Cardiac fibroblast (primary cell): ENCODE measurements at regions not wholly inside any gene's neighbourhood (a gene's known extent, or its start where the extent isn't known, plus 50 kb on each side); places are given as distances from the start of the nearest gene placed in this dataset.
A peak's percentile ranks its signal among the peaks of the same experiment; 100 is the strongest.

ENCODE experiments used
- DNase-seq, 2 donors: peaks; one replicate each; pipeline versions ENCODE4 v3.0.0 to v3.0.0-alpha.2; 2010; ENCODE audit warnings: low read depth in 2 of 2
- H3K4me3 ChIP-seq, 2 donors: replicated peaks in 1 of 2; 1 replicate in 1 of 2; 2 replicates in 1 of 2; pipeline ENCODE4 v1.5.1; 2011; ENCODE audit warnings: low read depth in 2 of 2, low read length in 2 of 2, mild to moderate bottlenecking in 2 of 2, moderate library complexity in 1 of 2
- TF ChIP-seq, protein P1 (sequence below): IDR thresholded peaks from one replicate; pipeline ENCODE4 v1.5.1; 2011; ENCODE audit warnings: low read depth, mild to moderate bottlenecking, low read length, inconsistent platforms

DNA sequence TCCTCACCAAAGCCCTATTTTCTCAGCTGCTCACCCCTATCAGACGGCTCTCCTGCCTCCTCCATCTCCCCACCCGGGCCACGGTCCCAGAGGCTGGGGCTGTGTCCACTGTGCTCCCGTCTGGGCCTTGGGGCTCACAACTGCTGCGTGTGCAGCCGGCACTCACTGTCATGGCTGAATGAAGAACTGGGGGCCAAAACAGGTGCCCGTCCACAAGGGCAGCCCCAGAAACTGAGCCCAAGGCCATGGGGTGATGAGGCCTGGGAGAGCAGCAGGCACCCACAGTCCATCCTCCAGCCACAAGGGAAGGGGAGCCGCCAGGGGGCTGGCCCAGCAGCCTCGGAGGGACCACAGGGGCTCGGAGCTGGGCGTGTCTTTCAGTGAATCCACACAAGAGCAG is 159.5 kb downstream of the DLL1 start:
- TF ChIP-seq, protein P1, sequence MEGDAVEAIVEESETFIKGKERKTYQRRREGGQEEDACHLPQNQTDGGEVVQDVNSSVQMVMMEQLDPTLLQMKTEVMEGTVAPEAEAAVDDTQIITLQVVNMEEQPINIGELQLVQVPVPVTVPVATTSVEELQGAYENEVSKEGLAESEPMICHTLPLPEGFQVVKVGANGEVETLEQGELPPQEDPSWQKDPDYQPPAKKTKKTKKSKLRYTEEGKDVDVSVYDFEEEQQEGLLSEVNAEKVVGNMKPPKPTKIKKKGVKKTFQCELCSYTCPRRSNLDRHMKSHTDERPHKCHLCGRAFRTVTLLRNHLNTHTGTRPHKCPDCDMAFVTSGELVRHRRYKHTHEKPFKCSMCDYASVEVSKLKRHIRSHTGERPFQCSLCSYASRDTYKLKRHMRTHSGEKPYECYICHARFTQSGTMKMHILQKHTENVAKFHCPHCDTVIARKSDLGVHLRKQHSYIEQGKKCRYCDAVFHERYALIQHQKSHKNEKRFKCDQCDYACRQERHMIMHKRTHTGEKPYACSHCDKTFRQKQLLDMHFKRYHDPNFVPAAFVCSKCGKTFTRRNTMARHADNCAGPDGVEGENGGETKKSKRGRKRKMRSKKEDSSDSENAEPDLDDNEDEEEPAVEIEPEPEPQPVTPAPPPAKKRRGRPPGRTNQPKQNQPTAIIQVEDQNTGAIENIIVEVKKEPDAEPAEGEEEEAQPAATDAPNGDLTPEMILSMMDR = no peak
- DNase-seq = no peak
- no peak overlapping the region for H3K4me3 ChIP-seq

DNA sequence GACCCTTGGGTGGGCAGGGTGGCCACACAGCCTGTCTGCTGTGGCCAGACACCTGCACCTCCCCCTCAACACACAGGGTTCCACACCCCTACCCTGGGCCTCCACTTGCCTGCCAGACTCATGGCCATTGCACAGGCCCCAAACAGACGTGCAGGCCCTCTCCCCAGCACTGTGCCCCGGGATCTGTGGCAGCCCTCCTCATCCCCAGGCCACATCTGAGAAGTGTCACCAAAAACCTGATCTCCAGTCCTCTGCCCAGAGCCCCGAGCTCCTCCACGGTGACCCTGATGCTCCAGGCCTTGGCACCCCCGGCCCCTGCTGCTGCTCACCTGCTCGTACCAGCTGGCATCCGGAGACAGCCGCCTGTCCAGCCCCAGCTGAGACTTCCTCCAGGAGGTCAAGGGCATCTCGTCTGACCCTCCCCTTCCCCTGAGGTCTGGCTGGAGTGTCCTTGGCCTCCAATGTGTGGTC is 160.1 kb downstream of the DLL1 start:
- no peak for DNase-seq
- no peak overlapping the region for H3K4me3 ChIP-seq
- TF ChIP-seq, protein P1 = no peak

DNA sequence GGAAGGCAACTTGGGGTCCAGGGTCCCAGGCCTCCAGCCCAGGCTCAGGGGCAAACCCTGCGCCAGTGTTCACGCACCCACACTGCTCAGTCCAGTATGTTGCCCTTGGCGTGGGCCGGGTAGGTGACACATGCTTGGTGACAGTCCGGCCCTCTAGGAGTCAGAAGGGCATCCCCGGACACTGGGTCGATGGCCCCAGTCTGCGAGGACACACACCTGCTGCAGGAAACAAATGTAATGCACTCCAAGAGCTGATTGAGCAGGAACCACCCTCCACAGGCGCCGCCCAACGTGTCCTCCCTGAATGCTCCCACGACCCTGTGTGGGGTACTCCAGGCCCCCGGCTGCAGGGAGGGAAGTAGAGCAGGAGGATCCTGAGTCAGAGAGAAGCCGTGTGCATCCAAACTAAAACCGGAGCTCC is 160.7 kb downstream of the DLL1 start:
- DNase-seq = no peak
- no peak overlapping the region for H3K4me3 ChIP-seq
- TF ChIP-seq, protein P1 = no peak

DNA sequence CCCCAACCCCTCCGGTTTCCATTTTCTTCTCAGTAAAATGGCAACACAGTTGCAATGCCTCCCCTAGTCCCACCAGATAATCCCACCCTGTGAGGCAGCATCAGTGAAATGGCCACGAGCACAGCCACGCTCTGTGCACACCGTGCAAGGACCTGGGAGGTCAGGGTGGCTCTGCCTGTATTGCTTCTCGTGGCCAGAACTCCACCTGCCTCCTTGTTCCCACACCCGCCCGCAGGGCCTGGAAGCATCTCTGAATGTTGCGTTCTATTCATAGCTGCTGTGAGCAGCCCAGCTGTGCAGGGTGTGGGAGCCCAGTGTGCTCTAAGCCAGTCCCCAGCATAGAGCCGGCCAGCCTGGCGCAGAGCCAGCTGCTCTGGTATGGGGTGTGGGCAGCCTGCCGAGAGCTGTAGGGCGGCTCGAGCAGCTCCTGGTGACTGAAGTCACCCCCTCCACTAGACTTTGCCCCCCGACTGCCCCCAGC is 161.1 kb downstream of the DLL1 start:
- TF ChIP-seq, protein P1 = no peak
- DNase-seq = peak in 1 of 2 donors; percentile 45

DNA sequence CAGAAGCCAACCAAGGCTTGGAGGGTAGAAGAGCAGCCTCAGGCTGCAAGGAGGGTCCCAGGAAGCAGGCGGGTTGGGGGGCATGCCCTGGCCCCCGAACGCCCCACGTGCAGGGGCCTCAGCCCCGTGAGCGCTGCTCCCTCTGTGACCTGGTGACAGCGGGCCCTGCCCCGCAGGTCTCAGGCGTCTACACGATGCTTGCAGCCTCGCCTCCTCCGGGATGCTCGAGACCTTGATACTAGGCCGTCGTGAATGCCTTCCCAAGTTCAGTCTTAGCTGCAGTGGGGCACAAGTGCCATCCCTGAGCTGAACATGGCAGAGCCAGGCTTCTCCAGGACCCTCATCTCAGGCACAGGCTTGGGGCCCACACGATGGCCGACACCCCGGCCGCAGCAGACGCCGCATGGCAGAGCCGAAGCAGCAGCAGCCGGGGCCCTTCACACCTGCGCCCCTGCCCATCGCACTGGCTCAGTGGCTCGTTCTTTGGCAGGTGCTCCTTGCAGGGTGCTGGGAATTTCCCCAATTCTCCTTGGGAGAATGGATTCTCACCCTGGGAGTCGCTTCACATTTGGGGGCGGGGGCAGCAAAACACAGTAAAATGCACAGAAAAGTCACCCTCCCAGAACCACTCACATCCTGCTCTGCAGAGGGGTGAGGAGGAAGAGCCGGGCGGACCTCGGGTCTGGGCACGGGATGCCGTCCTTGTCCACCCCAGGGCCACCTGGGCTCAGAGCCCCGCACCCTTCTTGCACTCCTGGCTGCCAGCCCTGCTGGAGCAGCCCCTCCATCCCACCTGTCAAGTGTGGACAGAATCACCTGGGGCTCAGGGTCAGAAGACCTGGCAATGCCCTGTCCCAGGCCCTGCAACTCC is 161.8 kb downstream of the DLL1 start:
- no peak for DNase-seq
- no peak overlapping the region for H3K4me3 ChIP-seq
- TF ChIP-seq, protein P1 = no peak

More for the DNA sequence above, 161.1 kb downstream of the DLL1 start:
- H3K4me3 ChIP-seq = no peak overlapping the region

DNA sequence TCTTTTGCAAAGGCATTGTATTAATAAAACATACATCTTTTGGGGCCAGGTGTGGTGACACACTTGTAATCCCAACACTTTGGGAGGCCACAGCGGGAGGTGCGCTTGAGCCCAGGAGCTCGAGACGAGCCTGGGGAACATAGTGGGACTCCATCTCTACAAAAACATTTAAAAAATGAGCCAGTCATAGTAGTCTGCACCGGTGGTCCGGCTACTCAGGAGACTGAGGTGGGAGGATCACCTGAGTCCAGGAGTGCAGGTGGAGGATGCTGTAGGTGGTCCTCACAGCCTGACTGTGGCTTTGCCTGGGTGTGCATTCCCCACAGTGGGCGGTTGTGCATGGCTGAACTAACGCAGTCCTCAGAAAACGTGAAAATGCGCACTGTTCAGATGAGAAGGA is 162.5 kb downstream of the DLL1 start:
- DNase-seq = no peak
- TF ChIP-seq, protein P1 = no peak
- H3K4me3 ChIP-seq = no peak overlapping the region

DNA sequence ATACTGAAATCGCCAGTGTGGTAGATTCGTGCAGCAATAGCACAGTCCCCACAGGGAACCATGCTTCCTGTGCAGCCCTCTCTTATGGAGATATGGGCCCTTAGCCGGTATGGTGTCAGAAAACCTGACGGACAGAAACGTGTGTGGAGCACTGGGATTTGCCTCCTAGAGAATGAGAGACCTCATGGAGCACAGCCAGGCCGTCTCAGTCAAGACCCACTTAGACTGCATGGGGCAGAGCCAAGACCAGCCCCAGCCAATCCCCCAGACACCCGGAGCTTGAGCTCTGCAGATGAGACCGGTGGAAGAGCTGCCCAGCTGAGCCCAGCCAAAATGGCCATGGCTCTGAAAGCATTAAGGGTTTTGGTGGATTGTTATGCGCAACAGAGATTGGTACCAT is 163.7 kb downstream of the DLL1 start:
- TF ChIP-seq, protein P1 = no peak
- no peak overlapping the region for H3K4me3 ChIP-seq
- no peak for DNase-seq
